Spleen (tissue), 11 donors: ENCODE measurements at regions not wholly inside any gene's neighbourhood (a gene's known extent, or its start where the extent isn't known, plus 50 kb on each side); places are given as distances from the start of the nearest gene placed in this dataset.

Source experiments
- DNase-seq: peaks from one replicate; pipeline ENCODE4 v3.0.0-alpha.2; 2020
- H3K27ac ChIP-seq, 8 donors: fragments of 200-600 bp; sonication (generic) in 7 of 8; 1 replicate in 4 of 8; 2 replicates in 4 of 8; pipeline versions ENCODE4 v1.5.0 to v1.8.0; 2016 to 2021; ENCODE audit warnings: inconsistent platforms in 4 of 8, mild to moderate bottlenecking in 4 of 8, moderate library complexity in 1 of 8
- H3K27me3 ChIP-seq, 7 donors: fragments of 200-600 bp; sonication (generic) in 6 of 7; replicated peaks in 1 of 7; 1 replicate in 4 of 7; 2 replicates in 3 of 7; pipeline versions ENCODE4 v1.5.0 to v1.8.0; 2016 to 2021; ENCODE audit warnings: inconsistent platforms in 3 of 7, mild to moderate bottlenecking in 1 of 7
- H3K36me3 ChIP-seq, 6 donors: fragments of 200-600 bp; sonication (generic) in 5 of 6; 1 replicate in 4 of 6; 2 replicates in 2 of 6; pipeline versions ENCODE4 v1.5.0 to v1.8.0; 2016 to 2021; ENCODE audit warnings: inconsistent platforms in 2 of 6
- H3K4me1 ChIP-seq, 6 donors: fragments of 200-600 bp; sonication (generic) in 5 of 6; 1 replicate in 3 of 6; 2 replicates in 3 of 6; pipeline versions ENCODE4 v1.5.0 to v1.8.0; 2016 to 2021; ENCODE audit warnings: inconsistent platforms in 3 of 6
- H3K4me3 ChIP-seq, 8 donors: fragments of 200-600 bp; sonication (generic) in 7 of 8; 1 replicate in 4 of 8; 2 replicates in 4 of 8; pipeline versions ENCODE4 v1.5.0 to v1.8.0; 2016 to 2021; ENCODE audit warnings: inconsistent platforms in 4 of 8, mild to moderate bottlenecking in 4 of 8, moderate library complexity in 2 of 8
- H3K9me3 ChIP-seq, 8 donors: fragments of 200-600 bp; sonication (generic) in 7 of 8; 1 replicate in 4 of 8; 2 replicates in 4 of 8; pipeline versions ENCODE4 v1.5.0 to v1.8.0; 2016 to 2021; ENCODE audit warnings: inconsistent platforms in 4 of 8
- CTCF ChIP-seq, 11 experiments: fragments of 200-600 bp in 7 of 11; fragments of 450-650 bp in 4 of 11; sonication (generic) in 4 of 11; IDR thresholded peaks in 8 of 11; conservative IDR thresholded peaks in 3 of 11; 1 replicate in 7 of 11; 2 replicates in 4 of 11; pipeline versions ENCODE4 v1.4.0 to v1.8.0; 2016 to 2021; ENCODE audit warnings: antibody characterized with exemption in 11 of 11, inconsistent platforms in 4 of 11, mild to moderate bottlenecking in 1 of 11
- POLR2A ChIP-seq, 3 donors: fragments of 450-650 bp; IDR thresholded peaks; one replicate each; pipeline ENCODE4 v1.5.1; 2017; ENCODE audit warnings: antibody characterized with exemption in 3 of 3, mild to moderate bottlenecking in 1 of 3
- POLR2AphosphoS5 ChIP-seq, 3 donors: sonication (generic); formaldehyde crosslinking; IDR thresholded peaks; one replicate each; pipeline ENCODE4 v1.5.1; 2017; ENCODE audit warnings: antibody characterized with exemption in 3 of 3
- WGBS, 5 donors: extraction: QIAGEN DNeasy Blood & Tissue Kit in 3 of 5; methylation state at CpG; one replicate each; pipeline versions ENCODE4 v1.1.5 to v1.1.7; 2013 to 2018; 5-methylcytosine and 5-hydroxymethylcytosine counted together
- intact Hi-C: fragments of 100-400 bp; cut with DNase I; formaldehyde crosslinking; loops from one replicate; pipeline ENCODE4 v1.15.0; 2023; ENCODE audit warnings: low total_unique reads
- donor health status: healthy with polysubstance abuse.
- donor health status: DM: no; HTN: no; CAD: no; lungs with moderate emphysema.
- donor health status: DM: no; HTN: no; CAD: no.
- donor health status: Bipolar disorder and iron deficiency.
- donor health status: healthy.
- donor health status: DM: no; HTN: no; CAD: no.
- donor health status: DM: yes; HTN: yes; CAD: no.

- Histone ChIP-seq H3K4me1 (no peaks in the 10 kb centered on the region), H3K9me3 (peaks cover 0 to 7% (median 2%) of the 10 kb centered on the region in 8 donors), H3K4me3 (no peak overlapping the region), H3K27ac (no peak overlapping the region), H3K27me3 (no peaks in the 10 kb centered on the region), H3K36me3 (no peaks in the 10 kb centered on the region)
- DNase-seq: no peak
- 78 to 85% (median 80%) methylated on average over 6 of the region's 6 CpGs for WGBS, 5 donors
- no peak for TF ChIP-seq POLR2AphosphoS5 (IDR thresholded peaks at IDR 0.05)
- no peak for TF ChIP-seq CTCF (IDR thresholded peaks at IDR 0.05 in 8 of 11, conservative IDR thresholded peaks at IDR 0.05 in 3 of 11)
- TF ChIP-seq POLR2A (IDR thresholded peaks at IDR 0.05): no peak
- intact Hi-C loops: no loop called here
These were observed 521.4 kb upstream of the CAMK1G start for GRCh38 chr1:209062081-209062620.

GRCh38 chr1:209062863-209063262, 520.7 kb upstream of the CAMK1G start:
- Histone ChIP-seq H3K36me3 (no peaks in the 10 kb centered on the region), H3K27ac (no peak overlapping the region), H3K4me3 (no peak overlapping the region), H3K9me3 (peaks cover 0 to under 1% (median 0%) of the 10 kb centered on the region in 8 donors), H3K4me1 (no peaks in the 10 kb centered on the region), H3K27me3 (no peaks in the 10 kb centered on the region)
- WGBS, 5 donors: 63 to 95% (median 72%) methylated on average over 1 of the region's 1 CpG
- intact Hi-C loops: no loop called here
- no peak for DNase-seq
- no peak for TF ChIP-seq POLR2A (IDR thresholded peaks at IDR 0.05)
- no peak for TF ChIP-seq CTCF (IDR thresholded peaks at IDR 0.05 in 8 of 11, conservative IDR thresholded peaks at IDR 0.05 in 3 of 11)
- TF ChIP-seq POLR2AphosphoS5 (IDR thresholded peaks at IDR 0.05): no peak

- no peak for TF ChIP-seq POLR2A (IDR thresholded peaks at IDR 0.05)
- TF ChIP-seq CTCF (IDR thresholded peaks at IDR 0.05 in 8 of 11, conservative IDR thresholded peaks at IDR 0.05 in 3 of 11): no peak
- no peak for TF ChIP-seq POLR2AphosphoS5 (IDR thresholded peaks at IDR 0.05)
- Histone ChIP-seq H3K27ac (no peak overlapping the region), H3K4me3 (no peak overlapping the region), H3K9me3 (no peaks in the 10 kb centered on the region), H3K36me3 (no peaks in the 10 kb centered on the region), H3K4me1 (no peaks in the 10 kb centered on the region), H3K27me3 (no peaks in the 10 kb centered on the region)
- no peak for DNase-seq
- 66 to 79% (median 74%) methylated on average over 13 of the region's 13 CpGs for WGBS, 5 donors
- intact Hi-C loops: no loop called here
These were observed 519.5 kb upstream of the CAMK1G start for GRCh38 chr1:209063767-209064659.
